Thoracic aorta (tissue), 2 donors: ENCODE measurements at regions not wholly inside any gene's neighbourhood (a gene's known extent, or its start where the extent isn't known, plus 50 kb on each side); places are given as distances from the start of the nearest gene placed in this dataset.
A peak's percentile ranks its signal among the peaks of the same experiment; 100 is the strongest.

Experiments used
- ATAC-seq: fragments of 150-250 bp; one replicate; pipeline ENCODE4 v1.8.0; 2017; ENCODE audit warnings: low read depth; ENCODE audit not compliant: insufficient number of reproducible peaks, low FRiP score
- DNase-seq: peaks from one replicate; pipeline ENCODE4 v3.0.0-alpha.2; 2020; ENCODE audit warnings: low spot score
- H3K27ac ChIP-seq, 2 donors: fragments of 200-600 bp; sonication (generic); 1 replicate in 1 of 2; 2 replicates in 1 of 2; pipeline ENCODE4 v1.5.1; 2016; ENCODE audit warnings: mild to moderate bottlenecking in 2 of 2, moderate library complexity in 2 of 2
- H3K27me3 ChIP-seq: fragments of 200-600 bp; sonication (generic); replicated peaks from 2 replicates; pipeline ENCODE4 v1.6.0; 2016; ENCODE audit warnings: mild to moderate bottlenecking; ENCODE audit not compliant: insufficient read depth
- H3K36me3 ChIP-seq: fragments of 200-600 bp; sonication (generic); one replicate; pipeline ENCODE4 v1.5.1; 2016
- H3K4me1 ChIP-seq, 2 donors: fragments of 200-600 bp; sonication (generic); 1 replicate in 1 of 2; 2 replicates in 1 of 2; pipeline versions ENCODE4 v1.5.1 to v1.6.0; 2016; ENCODE audit warnings: low read depth in 2 of 2, mild to moderate bottlenecking in 1 of 2; ENCODE audit not compliant: control insufficient read depth in 1 of 2
- H3K4me3 ChIP-seq: fragments of 200-600 bp; sonication (generic); 2 replicates; pipeline ENCODE4 v1.5.1; 2016; ENCODE audit warnings: mild to moderate bottlenecking
- H3K9me3 ChIP-seq: fragments of 200-600 bp; sonication (generic); 2 replicates; pipeline ENCODE4 v1.5.1; 2016
- TF ChIP-seq, protein P1 (sequence below): fragments of 200-600 bp; sonication (generic); IDR thresholded peaks from one replicate; pipeline ENCODE4 v1.5.1; 2019; ENCODE audit warnings: antibody characterized with exemption

DNA sequence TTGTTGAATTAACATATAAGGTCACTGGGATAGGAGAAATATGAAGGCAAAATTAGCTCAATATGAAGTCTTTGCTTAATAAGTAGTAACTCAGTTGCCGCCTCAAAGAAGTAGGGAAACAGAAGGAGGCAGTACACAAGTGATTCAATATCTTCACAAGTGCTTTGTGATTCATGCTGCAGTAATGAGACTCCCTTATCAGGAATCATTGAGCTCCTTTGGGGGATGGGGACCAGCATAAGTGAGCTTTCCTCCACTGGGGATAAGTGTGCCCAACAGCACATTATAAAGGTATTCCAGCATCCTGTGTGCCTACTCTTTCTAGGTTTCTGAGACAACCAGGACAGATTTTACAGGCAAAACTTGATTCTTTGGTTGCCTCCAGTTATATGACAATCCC is 323.4 kb upstream of the UBE2E3 start:
- H3K4me3 ChIP-seq, result no peak overlapping the region
- ATAC-seq (no peak), DNase-seq (no peak)
- TF ChIP-seq, protein P1, sequence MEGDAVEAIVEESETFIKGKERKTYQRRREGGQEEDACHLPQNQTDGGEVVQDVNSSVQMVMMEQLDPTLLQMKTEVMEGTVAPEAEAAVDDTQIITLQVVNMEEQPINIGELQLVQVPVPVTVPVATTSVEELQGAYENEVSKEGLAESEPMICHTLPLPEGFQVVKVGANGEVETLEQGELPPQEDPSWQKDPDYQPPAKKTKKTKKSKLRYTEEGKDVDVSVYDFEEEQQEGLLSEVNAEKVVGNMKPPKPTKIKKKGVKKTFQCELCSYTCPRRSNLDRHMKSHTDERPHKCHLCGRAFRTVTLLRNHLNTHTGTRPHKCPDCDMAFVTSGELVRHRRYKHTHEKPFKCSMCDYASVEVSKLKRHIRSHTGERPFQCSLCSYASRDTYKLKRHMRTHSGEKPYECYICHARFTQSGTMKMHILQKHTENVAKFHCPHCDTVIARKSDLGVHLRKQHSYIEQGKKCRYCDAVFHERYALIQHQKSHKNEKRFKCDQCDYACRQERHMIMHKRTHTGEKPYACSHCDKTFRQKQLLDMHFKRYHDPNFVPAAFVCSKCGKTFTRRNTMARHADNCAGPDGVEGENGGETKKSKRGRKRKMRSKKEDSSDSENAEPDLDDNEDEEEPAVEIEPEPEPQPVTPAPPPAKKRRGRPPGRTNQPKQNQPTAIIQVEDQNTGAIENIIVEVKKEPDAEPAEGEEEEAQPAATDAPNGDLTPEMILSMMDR, result no peak
- no peaks in the 10 kb centered on the region for H3K9me3 ChIP-seq
- H3K36me3 ChIP-seq, result no peaks in the 10 kb centered on the region
- no peaks in the 10 kb centered on the region for H3K27me3 ChIP-seq
- no peaks in the 10 kb centered on the region for H3K4me1 ChIP-seq
- no peak overlapping the region for H3K27ac ChIP-seq

DNA sequence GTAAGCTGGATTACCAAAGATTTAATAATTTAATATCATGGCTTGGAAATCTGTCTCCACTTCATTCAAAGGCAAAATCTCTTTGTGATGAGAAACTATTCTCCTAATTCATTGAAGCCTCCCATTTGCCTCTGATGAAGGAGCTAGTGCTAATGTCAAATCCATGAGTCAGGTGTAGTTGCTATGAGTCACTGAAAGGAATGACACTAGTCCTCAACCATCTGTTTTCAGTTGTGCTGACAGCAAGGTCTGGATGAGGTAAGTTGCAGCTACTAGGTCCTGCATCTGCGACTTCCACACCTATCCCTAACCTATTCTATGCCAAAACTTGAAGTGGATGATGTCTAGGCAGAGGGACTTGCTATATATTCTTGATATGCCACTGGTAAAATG is 324.0 kb upstream of the UBE2E3 start:
- no peak for ATAC-seq

DNA sequence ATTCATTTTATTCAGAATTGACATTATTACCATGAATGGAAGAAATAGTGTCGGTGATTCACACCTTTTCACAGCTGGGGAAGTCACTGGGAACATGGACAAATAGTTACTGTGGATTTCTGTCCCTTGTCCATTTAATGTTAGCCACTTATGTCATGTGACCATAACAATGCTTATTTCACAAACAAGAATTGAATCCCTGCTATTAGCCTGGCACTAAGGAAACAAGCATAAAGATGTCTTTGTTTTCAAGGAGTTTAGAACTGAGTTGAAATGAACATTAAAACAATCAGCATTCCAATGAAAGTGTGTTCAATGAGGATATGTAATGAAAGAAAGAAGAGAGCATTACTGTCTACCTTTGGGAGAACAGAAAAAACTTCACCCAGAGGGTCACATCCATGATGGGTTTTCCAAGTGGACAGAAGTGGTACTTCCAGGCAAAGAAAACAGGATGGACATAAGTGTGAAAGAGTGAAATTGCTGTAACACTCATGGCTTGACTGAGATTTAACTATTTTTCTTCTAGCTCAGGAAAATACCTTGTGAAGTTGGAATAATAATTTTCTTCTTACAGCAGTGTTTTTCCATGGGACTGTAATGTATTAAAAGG is 324.5 kb upstream of the UBE2E3 start:
- no peaks in the 10 kb centered on the region for H3K9me3 ChIP-seq
- H3K4me3 ChIP-seq, result no peak overlapping the region
- no peak overlapping the region for H3K27ac ChIP-seq
- no peak for ATAC-seq
- TF ChIP-seq, protein P1, result peak; percentile 14
- no peaks in the 10 kb centered on the region for H3K27me3 ChIP-seq
- no peaks in the 10 kb centered on the region for H3K36me3 ChIP-seq
- DNase-seq, result no peak
- H3K4me1 ChIP-seq, result no peaks in the 10 kb centered on the region

More for the DNA sequence above, 324.0 kb upstream of the UBE2E3 start:
- Histone ChIP-seq H3K4me1 (no peaks in the 10 kb centered on the region), H3K27me3 (no peaks in the 10 kb centered on the region), H3K27ac (no peak overlapping the region), H3K4me3 (no peak overlapping the region), H3K36me3 (no peaks in the 10 kb centered on the region), H3K9me3 (no peaks in the 10 kb centered on the region)
- DNase-seq, result no peak
- TF ChIP-seq, protein P1, result no peak

DNA sequence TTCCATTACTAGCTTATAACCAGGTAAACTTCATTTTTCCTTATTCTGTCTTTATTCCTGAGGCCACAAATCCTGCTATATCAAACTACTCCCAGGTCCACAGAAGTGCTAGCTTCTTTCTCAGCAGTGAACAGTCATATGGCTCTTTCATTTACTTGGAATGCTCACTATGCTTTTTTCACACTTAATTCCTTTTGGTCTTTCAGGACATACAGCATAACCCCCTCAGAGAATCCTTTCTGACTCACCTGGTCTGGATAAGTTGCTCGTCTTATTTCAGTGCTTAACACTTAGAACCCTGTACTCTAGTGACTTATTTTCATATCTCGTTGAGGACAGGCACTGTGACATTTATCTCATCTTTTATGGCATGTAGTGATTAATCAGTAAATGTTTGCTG is 325.0 kb upstream of the UBE2E3 start:
- Histone ChIP-seq H3K27me3 (no peaks in the 10 kb centered on the region), H3K27ac (no peak overlapping the region), H3K9me3 (no peaks in the 10 kb centered on the region), H3K4me1 (no peaks in the 10 kb centered on the region), H3K36me3 (no peaks in the 10 kb centered on the region), H3K4me3 (no peak overlapping the region)
- DNase-seq (no peak), ATAC-seq (no peak)
- TF ChIP-seq, protein P1, result no peak

DNA sequence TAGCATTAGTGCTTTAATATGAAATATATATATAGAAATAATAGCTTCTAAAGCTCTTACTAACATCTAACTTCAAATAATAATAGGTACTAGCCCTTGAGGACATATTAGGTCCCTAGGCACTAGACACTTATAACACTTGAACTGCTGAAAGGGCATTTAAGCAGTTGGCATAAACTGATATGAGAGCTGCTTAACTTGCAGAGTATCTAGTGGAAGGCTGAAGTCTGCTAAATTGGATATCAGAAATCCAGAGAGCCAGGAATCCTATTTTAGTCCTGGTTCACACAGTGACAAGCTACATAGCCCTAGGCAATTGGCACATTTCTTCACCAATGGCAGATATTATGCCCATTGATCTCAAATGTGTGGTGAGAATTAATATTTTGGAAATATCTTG is 326.9 kb upstream of the UBE2E3 start:
- Histone ChIP-seq H3K27me3 (no peaks in the 10 kb centered on the region), H3K9me3 (no peaks in the 10 kb centered on the region), H3K36me3 (no peaks in the 10 kb centered on the region), H3K27ac (no peak overlapping the region), H3K4me1 (no peaks in the 10 kb centered on the region), H3K4me3 (no peak overlapping the region)
- ATAC-seq (no peak), DNase-seq (no peak)
- TF ChIP-seq, protein P1, result no peak
